Lung (tissue), 11 donors: ENCODE measurements at regions not wholly inside any gene's neighbourhood (a gene's known extent, or its start where the extent isn't known, plus 50 kb on each side); places are given as distances from the start of the nearest gene placed in this dataset.

Source experiments
- ATAC-seq: fragments of 200-7000 bp; cut with Tn5 transposase; one replicate; pipeline ENCODE4 v1.9.1; 2020; ENCODE audit warnings: moderate number of reproducible peaks; ENCODE audit not compliant: insufficient read depth, low FRiP score
- DNase-seq, 3 donors: peaks; one replicate each; pipeline ENCODE4 v3.0.0-alpha.2; 2013 to 2017
- H3K27ac ChIP-seq, 2 donors: one replicate each; pipeline ENCODE4 v1.5.1; 2013; ENCODE audit warnings: mild to moderate bottlenecking in 2 of 2, moderate library complexity in 2 of 2, control low read depth in 1 of 2, inconsistent platforms in 1 of 2, low read depth in 1 of 2, low read length in 1 of 2
- H3K27me3 ChIP-seq, 3 donors: one replicate each; pipeline ENCODE4 v1.5.1; 2013; ENCODE audit warnings: low read length in 2 of 3; ENCODE audit not compliant: control insufficient read depth in 3 of 3, insufficient read depth in 3 of 3
- H3K36me3 ChIP-seq, 4 donors: one replicate each; pipeline ENCODE4 v1.5.1; 2013; ENCODE audit warnings: low read length in 4 of 4, mild to moderate bottlenecking in 1 of 4, moderate library complexity in 1 of 4; ENCODE audit not compliant: control insufficient read depth in 4 of 4, insufficient read depth in 4 of 4
- H3K4me1 ChIP-seq, 5 donors: one replicate each; pipeline ENCODE4 v1.5.1; 2013; ENCODE audit warnings: low read length in 5 of 5, mild to moderate bottlenecking in 2 of 5, moderate library complexity in 1 of 5; ENCODE audit not compliant: control insufficient read depth in 5 of 5, insufficient read depth in 5 of 5
- H3K4me3 ChIP-seq: one replicate; pipeline ENCODE4 v1.5.1; 2013; ENCODE audit warnings: mild to moderate bottlenecking, control low read depth, moderate library complexity
- H3K9ac ChIP-seq, 2 donors: one replicate each; pipeline ENCODE4 v1.5.1; 2013; ENCODE audit warnings: low read length in 2 of 2, control low read depth in 1 of 2; ENCODE audit not compliant: insufficient read depth in 1 of 2
- H3K9me3 ChIP-seq, 4 donors: one replicate each; pipeline ENCODE4 v1.5.1; 2013; ENCODE audit warnings: low read length in 3 of 4, mild to moderate bottlenecking in 1 of 4, moderate library complexity in 1 of 4; ENCODE audit not compliant: control insufficient read depth in 4 of 4, insufficient read depth in 3 of 4
- CTCF ChIP-seq: IDR thresholded peaks from 2 replicates; pipeline ENCODE4 v1.5.1; 2012; ENCODE audit warnings: mild to moderate bottlenecking; ENCODE audit errors: control extremely low read depth, extremely low read depth
- WGBS, 2 donors: extraction: QIAGEN DNeasy Blood & Tissue Kit; methylation state at CpG; one replicate each; pipeline ENCODE4 v1.1.7; 2013; 5-methylcytosine and 5-hydroxymethylcytosine counted together
- donor health status: control.
- donor health status: control.
- donor health status: Bipolar disorder and iron deficiency.
- donor health status: healthy.
- donor health status: DM: yes; HTN: yes; CAD: no.

GRCh38 chr5:42013561-42013960 is 88.5 kb downstream of the FBXO4 start:
- ATAC-seq (no peak), DNase-seq (no peak)
- Histone ChIP-seq H3K9ac (no peak overlapping the region), H3K4me1 (no peaks in the 10 kb centered on the region), H3K4me3 (no peak overlapping the region), H3K9me3 (no peaks in the 10 kb centered on the region), H3K27me3 (peaks cover 0 to 3% (median 2%) of the 10 kb centered on the region in 3 donors), H3K27ac (no peak overlapping the region), H3K36me3 (no peaks in the 10 kb centered on the region)
- TF ChIP-seq CTCF = no peak
- WGBS, 2 donors = 82 to 89% methylated on average over 5 of the region's 5 CpGs

- TF ChIP-seq CTCF = no peak
- Histone ChIP-seq H3K4me1 (no peaks in the 10 kb centered on the region), H3K9me3 (no peaks in the 10 kb centered on the region), H3K4me3 (no peak overlapping the region), H3K9ac (no peak overlapping the region), H3K36me3 (no peaks in the 10 kb centered on the region), H3K27me3 (peaks cover 0 to 3% (median 2%) of the 10 kb centered on the region in 3 donors), H3K27ac (no peak overlapping the region)
- ATAC-seq (no peak), DNase-seq (no peak)
- 76 to 87% methylated on average over 4 of the region's 4 CpGs for WGBS, 2 donors
Measured at GRCh38 chr5:42015254-42015653, 90.2 kb downstream of the FBXO4 start.

GRCh38 chr5:42015681-42016080 is 90.6 kb downstream of the FBXO4 start:
- DNase-seq = no peak
- ATAC-seq = no peak
- Histone ChIP-seq H3K27ac (no peak overlapping the region), H3K4me3 (no peak overlapping the region), H3K36me3 (no peaks in the 10 kb centered on the region), H3K4me1 (no peaks in the 10 kb centered on the region), H3K27me3 (peaks cover 0 to 3% (median 2%) of the 10 kb centered on the region in 3 donors), H3K9ac (no peak overlapping the region), H3K9me3 (no peaks in the 10 kb centered on the region)
- WGBS, 2 donors = 81 to 90% methylated on average over 1 of the region's 1 CpG
- no peak for TF ChIP-seq CTCF
